CD14-positive monocyte (primary cell): ENCODE measurements at regions not wholly inside any gene's neighbourhood (a gene's known extent, or its start where the extent isn't known, plus 50 kb on each side); places are given as distances from the start of the nearest gene placed in this dataset.
A peak's percentile ranks its signal among the peaks of the same experiment; 100 is the strongest.

Experiments
- DNase-seq, 3 donors: peaks; one replicate each; pipeline ENCODE4 v3.0.0-alpha.2; 2011 to 2022
- H2AFZ ChIP-seq: 2 replicates; pipeline ENCODE4 v1.6.0; 2012; ENCODE audit warnings: mild to moderate bottlenecking, low read depth, low read length, inconsistent platforms; ENCODE audit not compliant: insufficient read depth, poor library complexity, severe bottlenecking
- H3K27ac ChIP-seq, 2 donors: 1 replicate in 1 of 2; 2 replicates in 1 of 2; pipeline ENCODE4 v1.5.1; 2012 to 2013; ENCODE audit warnings: low read length in 2 of 2, control low read depth in 1 of 2, inconsistent platforms in 1 of 2, low read depth in 1 of 2, mild to moderate bottlenecking in 1 of 2
- H3K27me3 ChIP-seq, 2 donors: one replicate each; pipeline versions ENCODE4 v1.6.0 to v1.6.1; 2011 to 2013; ENCODE audit warnings: low read length in 2 of 2; ENCODE audit not compliant: control insufficient read depth in 2 of 2, insufficient read depth in 2 of 2
- H3K36me3 ChIP-seq, 2 donors: replicated peaks in 1 of 2; 1 replicate in 1 of 2; 2 replicates in 1 of 2; pipeline versions ENCODE4 v1.5.1 to v1.6.1; 2012 to 2013; ENCODE audit warnings: low read length in 2 of 2, control low read depth in 1 of 2, inconsistent platforms in 1 of 2, mild to moderate bottlenecking in 1 of 2; ENCODE audit not compliant: insufficient read depth in 2 of 2, control insufficient read depth in 1 of 2
- H3K4me1 ChIP-seq, 2 donors: 1 replicate in 1 of 2; 2 replicates in 1 of 2; pipeline versions ENCODE4 v1.5.1 to v1.6.1; 2012 to 2013; ENCODE audit warnings: low read length in 2 of 2, control low read depth in 1 of 2, inconsistent platforms in 1 of 2, mild to moderate bottlenecking in 1 of 2, moderate library complexity in 1 of 2; ENCODE audit not compliant: insufficient read depth in 2 of 2, control insufficient read depth in 1 of 2
- H3K4me2 ChIP-seq: replicated peaks from 2 replicates; pipeline ENCODE3; 2012; ENCODE audit warnings: low read length, moderate library complexity, mild to moderate bottlenecking; ENCODE audit not compliant: poor library complexity, severe bottlenecking; ENCODE audit errors: extremely low read depth
- H3K4me3 ChIP-seq, 3 experiments: fragments of 200-600 bp in 1 of 3; sonication (generic) in 1 of 3; replicated peaks in 1 of 3; 1 replicate in 2 of 3; 2 replicates in 1 of 3; pipeline ENCODE4 v1.5.1; 2011 to 2013; ENCODE audit warnings: low read length in 3 of 3, mild to moderate bottlenecking in 3 of 3, control low read depth in 2 of 3, low read depth in 2 of 3, inconsistent platforms in 1 of 3, moderate library complexity in 1 of 3
- H3K79me2 ChIP-seq: 2 replicates; pipeline ENCODE4 v1.6.0; 2012; ENCODE audit warnings: mild to moderate bottlenecking, control low read depth, inconsistent platforms, low read length, moderate library complexity; ENCODE audit not compliant: insufficient read depth
- H3K9ac ChIP-seq: 2 replicates; pipeline ENCODE4 v1.6.0; 2017; ENCODE audit warnings: low read length, mild to moderate bottlenecking; ENCODE audit not compliant: insufficient read depth, poor library complexity, severe bottlenecking
- H3K9me3 ChIP-seq, 2 donors: replicated peaks in 1 of 2; 1 replicate in 1 of 2; 2 replicates in 1 of 2; pipeline versions ENCODE4 v1.5.1 to v1.6.1; 2012 to 2013; ENCODE audit warnings: low read length in 2 of 2, control low read depth in 1 of 2; ENCODE audit not compliant: control insufficient read depth in 1 of 2, insufficient read depth in 1 of 2
- H4K20me1 ChIP-seq: 2 replicates; pipeline ENCODE4 v1.6.0; 2012; ENCODE audit warnings: mild to moderate bottlenecking, low read length, control low read depth, moderate library complexity; ENCODE audit not compliant: insufficient read depth
- H3K27ac Mint-ChIP-seq, 7 donors: one replicate each; pipeline ENCODE4 v1.8.0; 2020; ENCODE audit warnings: mild to moderate bottlenecking in 7 of 7, mixed read lengths in 7 of 7, moderate library complexity in 6 of 7, inconsistent platforms in 2 of 7
- H3K27me3 Mint-ChIP-seq, 3 donors: one replicate each; pipeline ENCODE4 v1.8.0; 2021 to 2022; ENCODE audit warnings: low read depth in 3 of 3, mild to moderate bottlenecking in 3 of 3, mixed read lengths in 3 of 3, moderate library complexity in 3 of 3, inconsistent platforms in 1 of 3
- H3K36me3 Mint-ChIP-seq, 2 donors: one replicate each; pipeline ENCODE4 v1.8.0; 2020; ENCODE audit warnings: mixed read lengths in 2 of 2, inconsistent platforms in 1 of 2, mild to moderate bottlenecking in 1 of 2
- H3K4me1 Mint-ChIP-seq: one replicate; pipeline ENCODE4 v1.8.0; 2020; ENCODE audit warnings: mild to moderate bottlenecking, mixed read lengths
- H3K4me3 Mint-ChIP-seq, 2 donors: one replicate each; pipeline ENCODE4 v1.8.0; 2020; ENCODE audit warnings: mild to moderate bottlenecking in 2 of 2, mixed read lengths in 2 of 2, moderate library complexity in 1 of 2
- H3K9me3 Mint-ChIP-seq, 7 donors: one replicate each; pipeline ENCODE4 v1.8.0; 2020 to 2022; ENCODE audit warnings: mixed read lengths in 7 of 7, mild to moderate bottlenecking in 6 of 7, moderate library complexity in 6 of 7, inconsistent platforms in 2 of 7
- WGBS: methylation state at CpG from one replicate; pipeline ENCODE4 v1.1.5; 2013; ENCODE audit warnings: missing lambda C conversion rate; ENCODE audit not compliant: insufficient coverage; 5-methylcytosine and 5-hydroxymethylcytosine counted together
- intact Hi-C, 2 donors: fragments of 100-400 bp; cut with micrococcal nuclease; formaldehyde crosslinking; loops; one replicate each; pipeline versions ENCODE4 v1.15.0 to v1.15.1; 2023
- TF ChIP-seq, protein P1 (sequence below): fragments of 200-600 bp; IDR thresholded peaks from one replicate; pipeline ENCODE4 v1.8.0; 2022; ENCODE audit warnings: antibody characterized with exemption, mild to moderate bottlenecking

GRCh38 chr22:27613099-27614005 is 188.2 kb downstream of the MN1 start:
- no peak overlapping the region for H3K9ac ChIP-seq
- H3K79me2 ChIP-seq, result no peaks in the 10 kb centered on the region
- no peak overlapping the region for H3K4me2 ChIP-seq
- peak overlapping the region in 1 of 2 donors; percentile 74 for H3K4me3 Mint-ChIP-seq
- H2AFZ ChIP-seq, result no peak overlapping the region
- no peaks in the 10 kb centered on the region for H4K20me1 ChIP-seq
- DNase-seq, result no peak
- TF ChIP-seq, protein P1, sequence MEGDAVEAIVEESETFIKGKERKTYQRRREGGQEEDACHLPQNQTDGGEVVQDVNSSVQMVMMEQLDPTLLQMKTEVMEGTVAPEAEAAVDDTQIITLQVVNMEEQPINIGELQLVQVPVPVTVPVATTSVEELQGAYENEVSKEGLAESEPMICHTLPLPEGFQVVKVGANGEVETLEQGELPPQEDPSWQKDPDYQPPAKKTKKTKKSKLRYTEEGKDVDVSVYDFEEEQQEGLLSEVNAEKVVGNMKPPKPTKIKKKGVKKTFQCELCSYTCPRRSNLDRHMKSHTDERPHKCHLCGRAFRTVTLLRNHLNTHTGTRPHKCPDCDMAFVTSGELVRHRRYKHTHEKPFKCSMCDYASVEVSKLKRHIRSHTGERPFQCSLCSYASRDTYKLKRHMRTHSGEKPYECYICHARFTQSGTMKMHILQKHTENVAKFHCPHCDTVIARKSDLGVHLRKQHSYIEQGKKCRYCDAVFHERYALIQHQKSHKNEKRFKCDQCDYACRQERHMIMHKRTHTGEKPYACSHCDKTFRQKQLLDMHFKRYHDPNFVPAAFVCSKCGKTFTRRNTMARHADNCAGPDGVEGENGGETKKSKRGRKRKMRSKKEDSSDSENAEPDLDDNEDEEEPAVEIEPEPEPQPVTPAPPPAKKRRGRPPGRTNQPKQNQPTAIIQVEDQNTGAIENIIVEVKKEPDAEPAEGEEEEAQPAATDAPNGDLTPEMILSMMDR, result no peak
- peaks cover 0 to 11% of the 10 kb centered on the region in 2 donors for H3K9me3 ChIP-seq
- intact Hi-C loops, result no loop called here
- H3K27me3 ChIP-seq, result peaks cover 14 to 28% of the 10 kb centered on the region in 2 donors
- no peaks in the 10 kb centered on the region for H3K36me3 ChIP-seq
- no peak overlapping the region for H3K4me3 ChIP-seq
- peak overlapping the region in 2 of 7 donors; percentile 14 to 74 for H3K27ac Mint-ChIP-seq
- no peak overlapping the region for H3K27ac ChIP-seq
- H3K4me1 Mint-ChIP-seq, result peaks cover 15% of the 10 kb centered on the region
- H3K4me1 ChIP-seq, result peaks cover 0 to 5% of the 10 kb centered on the region in 2 donors
- H3K27me3 Mint-ChIP-seq, result peaks cover 31 to 44% (median 36%) of the 10 kb centered on the region in 3 donors
- peaks cover 0 to 3% of the 10 kb centered on the region in 2 donors for H3K36me3 Mint-ChIP-seq
- 42% methylated on average over 19 of the region's 19 CpGs for WGBS
- H3K9me3 Mint-ChIP-seq, result peaks cover 0 to 7% (median 5%) of the 10 kb centered on the region in 7 donors

GRCh38 chr22:27614006-27614649 is 187.4 kb downstream of the MN1 start:
- H3K36me3 Mint-ChIP-seq, result peaks cover 0 to 3% of the 10 kb centered on the region in 2 donors
- intact Hi-C loops, result no loop called here
- no peak overlapping the region for H3K9ac ChIP-seq
- no peak for DNase-seq
- H3K4me3 ChIP-seq, result no peak overlapping the region
- H3K27me3 Mint-ChIP-seq, result peaks cover 32 to 44% (median 36%) of the 10 kb centered on the region in 3 donors
- peaks cover 0 to 5% of the 10 kb centered on the region in 2 donors for H3K4me1 ChIP-seq
- H2AFZ ChIP-seq, result no peak overlapping the region
- H3K9me3 ChIP-seq, result peaks cover 0 to 11% of the 10 kb centered on the region in 2 donors
- H4K20me1 ChIP-seq, result no peaks in the 10 kb centered on the region
- H3K4me1 Mint-ChIP-seq, result peaks cover 16% of the 10 kb centered on the region
- H3K9me3 Mint-ChIP-seq, result peaks cover 0 to 7% (median 5%) of the 10 kb centered on the region in 7 donors
- peak overlapping the region in 1 of 2 donors; percentile 74 for H3K4me3 Mint-ChIP-seq
- 3% methylated on average over 53 of the region's 56 CpGs for WGBS
- peak overlapping the region in 1 of 7 donors; percentile 14 for H3K27ac Mint-ChIP-seq
- H3K4me2 ChIP-seq, result no peak overlapping the region
- TF ChIP-seq, protein P1, result no peak
- peaks cover 14 to 28% of the 10 kb centered on the region in 2 donors for H3K27me3 ChIP-seq
- no peaks in the 10 kb centered on the region for H3K36me3 ChIP-seq
- H3K79me2 ChIP-seq, result no peaks in the 10 kb centered on the region
- no peak overlapping the region for H3K27ac ChIP-seq
